A673 (cell line): ENCODE measurements at regions not wholly inside any gene's neighbourhood (a gene's known extent, or its start where the extent isn't known, plus 50 kb on each side); places are given as distances from the start of the nearest gene placed in this dataset.

ENCODE experiments used
- EZH2 ChIP-seq: fragments of 200-600 bp; sonication (generic); IDR thresholded peaks from 2 replicates; pipeline ENCODE4 v1.6.1; 2017; ENCODE audit warnings: borderline replicate concordance, low read depth, mild to moderate bottlenecking, mixed read lengths, antibody characterized with exemption, low read length; ENCODE audit not compliant: poor library complexity, severe bottlenecking
- TF ChIP-seq, protein P1 (sequence below): fragments of 300-800, 200-600 bp; sonication (generic); conservative IDR thresholded peaks from 2 replicates; pipeline ENCODE4 v1.5.1; 2017; ENCODE audit warnings: low read depth, mild to moderate bottlenecking, antibody characterized with exemption, low read length, moderate library complexity, mixed read lengths

DNA sequence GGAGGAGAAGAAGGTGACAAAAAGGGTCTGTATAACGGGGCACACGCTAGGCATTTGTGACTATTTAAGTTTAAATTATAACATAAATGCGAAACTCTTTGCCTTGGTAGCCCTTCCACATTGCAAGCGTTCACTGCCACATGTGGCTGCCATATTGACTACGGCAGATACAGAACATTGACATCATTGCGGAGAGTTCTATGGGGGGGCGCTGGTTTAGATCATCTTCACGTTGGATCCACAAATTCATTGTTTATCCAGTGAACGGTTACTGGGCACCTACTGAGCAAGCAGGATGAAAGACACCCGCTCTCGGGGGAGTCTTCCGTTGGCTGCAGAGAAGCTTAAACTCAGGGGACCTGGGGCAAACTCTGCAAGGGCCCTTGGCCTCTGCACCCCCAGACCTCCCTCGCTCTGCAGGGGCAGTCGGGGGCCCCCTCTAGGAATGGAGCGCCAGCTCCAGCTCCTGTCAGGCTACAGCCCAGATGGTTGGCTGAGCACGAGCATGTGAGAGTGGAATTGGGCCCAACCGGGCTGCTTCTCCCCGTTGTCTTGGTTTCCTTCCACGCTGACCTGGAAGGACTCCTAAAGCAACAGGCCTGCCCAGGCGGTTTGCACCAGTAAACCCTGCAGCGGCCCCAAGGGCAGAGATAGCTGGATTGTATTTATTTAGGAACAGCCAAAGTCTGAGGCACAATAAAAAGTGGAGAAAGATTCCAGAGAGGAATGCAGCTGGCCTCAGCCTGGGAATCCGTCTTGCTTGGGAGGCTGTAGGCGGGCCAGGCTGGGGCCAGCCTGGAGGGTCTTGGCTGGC, 172.2 kb downstream of the SEC14L1 start:
- TF ChIP-seq, protein P1, sequence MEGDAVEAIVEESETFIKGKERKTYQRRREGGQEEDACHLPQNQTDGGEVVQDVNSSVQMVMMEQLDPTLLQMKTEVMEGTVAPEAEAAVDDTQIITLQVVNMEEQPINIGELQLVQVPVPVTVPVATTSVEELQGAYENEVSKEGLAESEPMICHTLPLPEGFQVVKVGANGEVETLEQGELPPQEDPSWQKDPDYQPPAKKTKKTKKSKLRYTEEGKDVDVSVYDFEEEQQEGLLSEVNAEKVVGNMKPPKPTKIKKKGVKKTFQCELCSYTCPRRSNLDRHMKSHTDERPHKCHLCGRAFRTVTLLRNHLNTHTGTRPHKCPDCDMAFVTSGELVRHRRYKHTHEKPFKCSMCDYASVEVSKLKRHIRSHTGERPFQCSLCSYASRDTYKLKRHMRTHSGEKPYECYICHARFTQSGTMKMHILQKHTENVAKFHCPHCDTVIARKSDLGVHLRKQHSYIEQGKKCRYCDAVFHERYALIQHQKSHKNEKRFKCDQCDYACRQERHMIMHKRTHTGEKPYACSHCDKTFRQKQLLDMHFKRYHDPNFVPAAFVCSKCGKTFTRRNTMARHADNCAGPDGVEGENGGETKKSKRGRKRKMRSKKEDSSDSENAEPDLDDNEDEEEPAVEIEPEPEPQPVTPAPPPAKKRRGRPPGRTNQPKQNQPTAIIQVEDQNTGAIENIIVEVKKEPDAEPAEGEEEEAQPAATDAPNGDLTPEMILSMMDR, result no peak
- no peak for TF ChIP-seq EZH2
